22Rv1 (cell line): ENCODE measurements at regions not wholly inside any gene's neighbourhood (a gene's known extent, or its start where the extent isn't known, plus 50 kb on each side); places are given as distances from the start of the nearest gene placed in this dataset.

Experiments used
- ZFX ChIP-seq: fragments of 450-650 bp; IDR thresholded peaks from 2 replicates; pipeline ENCODE4 v1.6.1; 2017; ENCODE audit warnings: antibody characterized with exemption, borderline replicate concordance
- TF ChIP-seq, protein P1 (sequence below): fragments of 450-650 bp; IDR thresholded peaks from 2 replicates; pipeline ENCODE4 v1.5.1; 2017; ENCODE audit warnings: mild to moderate bottlenecking

DNA sequence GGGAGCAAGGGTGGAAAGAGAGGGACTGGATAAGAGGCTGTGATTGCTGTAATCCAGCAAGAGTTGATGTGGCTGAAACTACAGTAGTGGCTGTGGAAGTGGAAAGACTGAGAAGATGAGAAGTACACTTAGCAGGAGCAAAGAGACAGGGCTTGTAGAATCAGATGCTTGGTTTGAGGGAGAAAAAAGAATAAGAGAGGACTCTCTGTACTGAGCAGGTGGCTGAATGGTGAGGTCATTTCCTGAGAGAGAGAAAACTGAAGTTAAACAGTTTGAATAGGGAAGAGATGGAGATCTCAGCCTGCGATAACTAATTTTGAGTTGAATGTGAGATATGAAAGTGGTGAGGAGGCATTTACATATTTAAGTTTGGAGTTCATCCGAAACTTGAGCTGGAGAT lies 95.8 kb upstream of the SLC25A36 start:
- TF ChIP-seq, protein P1, sequence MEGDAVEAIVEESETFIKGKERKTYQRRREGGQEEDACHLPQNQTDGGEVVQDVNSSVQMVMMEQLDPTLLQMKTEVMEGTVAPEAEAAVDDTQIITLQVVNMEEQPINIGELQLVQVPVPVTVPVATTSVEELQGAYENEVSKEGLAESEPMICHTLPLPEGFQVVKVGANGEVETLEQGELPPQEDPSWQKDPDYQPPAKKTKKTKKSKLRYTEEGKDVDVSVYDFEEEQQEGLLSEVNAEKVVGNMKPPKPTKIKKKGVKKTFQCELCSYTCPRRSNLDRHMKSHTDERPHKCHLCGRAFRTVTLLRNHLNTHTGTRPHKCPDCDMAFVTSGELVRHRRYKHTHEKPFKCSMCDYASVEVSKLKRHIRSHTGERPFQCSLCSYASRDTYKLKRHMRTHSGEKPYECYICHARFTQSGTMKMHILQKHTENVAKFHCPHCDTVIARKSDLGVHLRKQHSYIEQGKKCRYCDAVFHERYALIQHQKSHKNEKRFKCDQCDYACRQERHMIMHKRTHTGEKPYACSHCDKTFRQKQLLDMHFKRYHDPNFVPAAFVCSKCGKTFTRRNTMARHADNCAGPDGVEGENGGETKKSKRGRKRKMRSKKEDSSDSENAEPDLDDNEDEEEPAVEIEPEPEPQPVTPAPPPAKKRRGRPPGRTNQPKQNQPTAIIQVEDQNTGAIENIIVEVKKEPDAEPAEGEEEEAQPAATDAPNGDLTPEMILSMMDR: no peak
- TF ChIP-seq ZFX: no peak
